Epithelial cell of esophagus (primary cell): ENCODE measurements at regions not wholly inside any gene's neighbourhood (a gene's known extent, or its start where the extent isn't known, plus 50 kb on each side); places are given as distances from the start of the nearest gene placed in this dataset.
"Not testable (repeated sequence)": the region's sequence is repeated elsewhere in the genome, so short reads cannot be mapped to it uniquely, and the experiment has no call there.

Source experiments
- DNase-seq: peaks from one replicate; pipeline ENCODE4 v3.0.0; 2010; ENCODE audit warnings: low read depth
- H3K4me3 ChIP-seq: 2 replicates; pipeline ENCODE4 v1.5.1; 2011; ENCODE audit warnings: mild to moderate bottlenecking, low read length, control low read depth
- TF ChIP-seq, protein P1 (sequence below): IDR thresholded peaks from 2 replicates; pipeline ENCODE4 v1.5.1; 2011; ENCODE audit warnings: low read depth, mild to moderate bottlenecking, low read length, control low read depth, inconsistent platforms; ENCODE audit not compliant: insufficient read depth; ENCODE audit errors: missing control alignments

DNA sequence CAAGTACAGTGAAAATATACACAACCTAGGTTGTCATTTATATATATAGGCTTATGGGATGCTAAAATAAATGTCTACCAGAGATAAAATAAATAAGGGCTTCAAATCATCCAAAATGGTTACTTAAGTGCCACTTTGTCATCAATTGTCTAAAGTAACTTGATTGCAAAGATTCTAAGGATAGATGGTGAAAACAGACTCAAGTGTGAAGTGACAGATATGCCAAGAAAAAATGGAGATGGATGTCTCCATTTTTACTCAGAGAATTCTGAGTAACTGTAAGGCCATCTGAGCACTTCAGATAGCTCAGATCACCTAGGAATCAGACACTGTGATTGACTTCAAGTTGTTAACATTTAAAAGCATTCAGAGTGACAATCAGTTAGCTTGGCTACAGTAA, 824.3 kb downstream of the PRELID2 start:
- no peak overlapping the region for H3K4me3 ChIP-seq
- no peak for DNase-seq
- TF ChIP-seq, protein P1, sequence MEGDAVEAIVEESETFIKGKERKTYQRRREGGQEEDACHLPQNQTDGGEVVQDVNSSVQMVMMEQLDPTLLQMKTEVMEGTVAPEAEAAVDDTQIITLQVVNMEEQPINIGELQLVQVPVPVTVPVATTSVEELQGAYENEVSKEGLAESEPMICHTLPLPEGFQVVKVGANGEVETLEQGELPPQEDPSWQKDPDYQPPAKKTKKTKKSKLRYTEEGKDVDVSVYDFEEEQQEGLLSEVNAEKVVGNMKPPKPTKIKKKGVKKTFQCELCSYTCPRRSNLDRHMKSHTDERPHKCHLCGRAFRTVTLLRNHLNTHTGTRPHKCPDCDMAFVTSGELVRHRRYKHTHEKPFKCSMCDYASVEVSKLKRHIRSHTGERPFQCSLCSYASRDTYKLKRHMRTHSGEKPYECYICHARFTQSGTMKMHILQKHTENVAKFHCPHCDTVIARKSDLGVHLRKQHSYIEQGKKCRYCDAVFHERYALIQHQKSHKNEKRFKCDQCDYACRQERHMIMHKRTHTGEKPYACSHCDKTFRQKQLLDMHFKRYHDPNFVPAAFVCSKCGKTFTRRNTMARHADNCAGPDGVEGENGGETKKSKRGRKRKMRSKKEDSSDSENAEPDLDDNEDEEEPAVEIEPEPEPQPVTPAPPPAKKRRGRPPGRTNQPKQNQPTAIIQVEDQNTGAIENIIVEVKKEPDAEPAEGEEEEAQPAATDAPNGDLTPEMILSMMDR = no peak

DNA sequence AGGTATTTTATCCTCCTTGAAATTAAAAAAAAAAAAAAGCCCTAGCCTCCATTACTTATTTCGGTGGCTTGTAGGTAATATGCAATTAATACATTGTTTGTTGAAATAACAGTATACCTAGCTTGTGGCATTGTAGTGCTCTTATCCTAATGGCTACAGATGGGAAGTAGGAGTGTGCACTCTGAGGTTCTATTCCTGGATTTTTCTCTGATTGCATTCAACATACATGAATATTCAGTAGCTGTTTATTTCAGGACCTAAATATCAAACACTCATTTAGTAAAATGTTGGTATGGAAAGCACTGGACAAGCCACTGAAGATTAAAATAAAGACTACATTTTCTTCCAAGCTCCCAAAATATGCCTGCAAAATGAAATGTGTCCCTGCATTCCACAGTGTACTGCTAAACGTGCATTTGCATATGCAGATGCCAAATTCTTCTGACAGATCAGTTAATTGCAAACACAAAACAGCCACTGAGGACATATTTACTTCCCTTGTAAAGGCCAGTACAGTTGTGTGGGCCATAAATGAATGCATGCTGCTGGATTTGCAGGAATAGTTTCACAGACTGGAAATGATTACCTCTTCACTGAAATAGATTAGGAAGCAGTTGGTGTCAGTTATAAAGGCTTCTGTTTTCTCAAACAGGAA, 826.1 kb downstream of the PRELID2 start:
- DNase-seq = no peak
- TF ChIP-seq, protein P1 = no peak
- no peak overlapping the region for H3K4me3 ChIP-seq

DNA sequence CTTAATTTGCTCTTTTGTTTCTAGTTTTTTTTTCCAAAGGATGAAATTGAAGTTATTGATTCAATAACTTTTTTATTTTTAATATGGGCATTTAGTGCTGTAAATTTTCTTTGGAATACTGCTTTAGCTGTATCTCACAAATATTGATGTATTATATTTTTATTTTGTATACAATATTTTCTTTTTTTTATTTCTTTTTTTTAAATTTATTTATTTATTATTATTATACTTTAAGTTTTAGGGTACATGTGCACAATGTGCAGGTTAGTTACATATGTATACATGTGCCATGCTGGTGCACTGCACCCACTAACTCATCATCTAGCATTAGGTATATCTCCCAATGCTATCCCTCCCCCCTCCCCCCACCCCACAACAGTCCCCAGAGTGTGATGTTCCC, 823.7 kb downstream of the KCTD16 start:
- not testable (repeated sequence) for H3K4me3 ChIP-seq, DNase-seq

DNA sequence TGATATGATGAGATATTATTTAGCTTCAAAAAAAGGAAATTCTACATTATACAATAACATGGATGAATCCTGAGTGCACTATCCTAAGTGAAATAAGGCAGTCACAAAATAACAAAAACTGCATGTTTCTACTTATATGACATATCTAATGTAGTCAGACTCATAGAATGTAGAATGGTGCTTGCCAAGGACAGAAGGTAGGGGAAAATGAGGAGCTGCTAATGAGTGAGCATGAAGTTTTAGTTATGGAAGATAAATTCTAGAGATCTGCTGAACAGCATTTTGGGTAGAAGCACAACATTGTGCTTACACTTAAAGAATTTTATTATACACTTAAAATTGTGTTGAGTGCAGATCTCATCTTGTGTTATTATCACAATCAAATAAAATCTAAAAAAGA, 812.4 kb downstream of the KCTD16 start:
- TF ChIP-seq, protein P1 = no peak
- H3K4me3 ChIP-seq = no peak overlapping the region
- DNase-seq = no peak

DNA sequence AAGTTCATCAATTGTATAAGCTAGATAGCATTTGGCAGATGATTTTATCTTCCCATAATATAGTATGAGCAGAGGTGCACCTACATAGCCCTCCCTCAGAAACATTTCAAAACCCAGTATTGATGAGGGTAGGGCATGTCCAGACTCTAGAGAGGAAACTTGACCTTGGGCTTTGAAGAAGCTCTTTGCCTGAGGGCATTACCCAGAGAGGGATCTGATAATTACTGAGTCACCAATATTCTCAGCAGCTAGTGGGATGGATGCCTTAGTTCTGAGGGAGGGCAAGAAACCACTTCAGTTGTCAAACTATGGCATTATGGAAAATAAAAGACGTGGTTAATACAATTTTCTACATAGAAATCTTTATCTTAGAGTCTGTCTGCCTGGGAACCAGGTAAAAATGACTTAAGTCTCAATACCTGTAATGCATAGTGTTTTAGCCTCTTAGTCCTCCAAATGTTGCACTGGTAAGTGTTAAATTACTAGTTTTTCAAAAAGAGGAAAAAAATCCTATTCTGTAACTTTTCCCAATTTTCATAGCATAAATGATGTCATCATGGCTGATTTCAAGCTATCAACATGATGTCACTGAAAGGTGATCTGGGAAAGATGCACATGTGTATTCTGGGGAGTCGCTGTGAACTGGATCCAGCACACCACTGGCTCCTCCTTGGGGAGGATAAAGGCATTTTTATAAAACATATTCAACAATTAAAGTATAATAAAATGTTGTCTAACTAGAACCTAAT, 809.0 kb downstream of the KCTD16 start:
- no peak for DNase-seq
- TF ChIP-seq, protein P1 = no peak
- no peak overlapping the region for H3K4me3 ChIP-seq

DNA sequence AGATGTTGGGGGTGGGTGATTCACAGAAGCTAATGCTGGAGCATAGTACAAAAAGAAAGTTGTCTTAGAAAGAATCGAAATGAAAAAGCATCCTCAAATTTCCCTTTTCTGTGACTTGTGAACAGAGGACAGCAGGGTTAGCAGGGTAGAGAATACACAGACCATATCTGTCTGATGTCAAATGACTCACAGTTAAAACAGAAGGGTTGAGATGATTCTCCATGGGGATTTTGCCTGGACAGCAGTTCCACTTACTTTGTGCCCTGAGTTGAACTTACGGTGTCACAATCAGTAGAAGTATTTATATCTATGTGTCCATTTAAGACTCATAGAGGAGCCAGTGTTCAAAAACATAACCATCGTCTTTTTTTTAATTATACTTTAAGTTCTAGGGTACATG, 801.6 kb downstream of the KCTD16 start:
- TF ChIP-seq, protein P1 = no peak
- no peak for DNase-seq
- no peak overlapping the region for H3K4me3 ChIP-seq

DNA sequence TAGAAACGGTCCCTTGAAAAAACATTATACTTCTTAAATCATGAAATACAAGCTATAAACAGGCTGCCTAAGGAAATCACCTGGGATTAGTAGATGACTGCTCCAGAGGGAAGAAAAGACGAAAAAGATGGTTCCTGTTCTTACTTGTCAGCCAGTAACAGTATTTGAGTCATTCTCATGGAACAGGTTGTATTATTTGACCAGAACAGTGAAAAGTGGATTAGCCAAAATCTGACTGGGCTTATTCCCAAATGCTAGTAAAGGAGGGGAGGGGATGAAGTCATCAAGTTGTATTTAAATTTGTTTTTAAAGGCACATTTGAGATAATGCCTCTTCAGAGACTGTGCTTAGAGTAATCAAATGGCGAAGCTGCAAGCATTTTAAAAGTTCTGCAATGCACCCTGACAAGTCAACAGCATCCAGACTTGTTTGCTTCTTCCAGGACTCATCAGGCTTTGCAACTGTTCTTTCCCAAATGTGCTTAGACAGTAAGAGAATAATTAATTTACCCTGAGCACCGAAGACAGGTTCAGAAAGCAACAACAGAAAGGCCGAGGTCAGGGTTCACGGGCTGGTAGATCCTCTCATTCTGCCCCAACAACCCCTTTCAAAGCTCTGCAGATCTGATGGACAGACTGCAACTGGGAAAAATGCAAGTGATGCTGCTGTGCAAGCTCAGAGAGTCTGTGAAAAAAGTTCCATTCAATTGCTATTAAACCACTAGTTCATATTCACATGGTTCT, 800.6 kb downstream of the KCTD16 start:
- TF ChIP-seq, protein P1 = no peak
- H3K4me3 ChIP-seq = no peak overlapping the region
- DNase-seq = peak; percentile 2
